Middle frontal gyrus (tissue), 1 donor: ENCODE measurements at regions not wholly inside any gene's neighbourhood (a gene's known extent, or its start where the extent isn't known, plus 50 kb on each side); places are given as distances from the start of the nearest gene placed in this dataset.
"Not testable (repeated sequence)": the region's sequence is repeated elsewhere in the genome, so short reads cannot be mapped to it uniquely, and the experiment has no call there.

Source experiments
- DNase-seq: peaks from one replicate; pipeline ENCODE4 v3.0.0-alpha.2; 2015; ENCODE audit warnings: low spot score; ENCODE audit errors: extremely low spot score

GRCh38 chr3:147669077-147669476, 259.9 kb downstream of the ZIC1 start:
- DNase-seq = no peak

GRCh38 chr3:147672035-147672434, 262.9 kb downstream of the ZIC1 start:
- DNase-seq = no peak

DNA sequence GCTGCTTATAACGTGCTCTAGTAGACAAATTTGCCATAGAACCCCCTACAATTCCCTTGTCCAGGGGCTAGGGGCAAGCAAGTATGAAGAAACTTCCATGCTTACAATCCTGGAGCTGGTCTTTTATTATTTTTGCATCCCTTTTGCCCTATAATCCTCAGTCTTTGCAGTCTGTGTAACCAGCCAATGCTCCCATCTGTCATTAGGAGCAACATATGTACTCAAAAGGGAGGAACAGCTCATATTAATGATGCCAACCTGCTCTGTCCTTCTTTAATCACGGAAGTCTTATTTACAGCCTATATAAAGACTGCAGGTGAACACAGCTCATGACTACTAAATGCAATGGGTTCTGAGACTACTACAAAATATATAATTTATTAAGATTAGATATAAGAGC, 263.3 kb downstream of the ZIC1 start:
- DNase-seq = no peak

DNA sequence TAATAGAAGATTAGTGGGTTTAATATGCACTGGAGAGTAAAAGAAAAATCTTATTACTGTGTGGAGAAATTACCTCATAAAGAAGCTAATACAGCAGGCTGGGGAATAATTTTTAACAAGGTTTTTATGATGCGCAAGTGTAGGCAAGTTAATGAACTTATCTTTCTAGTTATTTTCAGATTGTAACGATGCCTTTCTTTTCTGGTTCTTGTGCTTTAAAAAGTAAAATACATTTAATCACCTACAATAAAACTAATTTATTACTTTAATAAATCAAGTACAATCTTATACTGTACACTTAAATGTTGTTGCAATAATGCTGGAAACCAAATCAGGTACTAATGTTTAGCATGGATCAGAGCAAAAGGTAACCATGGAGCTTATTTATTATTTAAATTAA, 266.6 kb downstream of the ZIC1 start:
- DNase-seq = no peak

- no peak for DNase-seq
These were observed 271.8 kb downstream of the ZIC1 start for GRCh38 chr3:147680837-147681483.

DNA sequence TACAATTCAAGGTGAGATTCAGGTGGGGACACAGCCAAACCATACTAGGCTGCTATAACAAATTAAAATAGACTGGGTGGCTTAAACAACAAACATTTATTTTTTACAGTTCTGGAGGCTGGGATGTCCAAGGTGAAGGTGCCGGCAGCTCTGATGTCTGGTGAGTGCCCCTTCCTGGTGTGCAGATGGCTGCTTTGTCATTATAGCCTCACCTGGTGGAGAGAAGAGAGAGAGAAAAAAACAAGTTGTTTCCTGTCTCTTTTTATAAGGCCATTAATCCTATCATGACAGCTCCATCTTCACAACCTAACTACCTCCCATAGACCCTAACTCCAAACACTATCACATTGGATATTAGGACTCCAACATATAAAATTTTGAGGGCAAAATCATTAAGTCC, 279.7 kb downstream of the ZIC1 start:
- no peak for DNase-seq

GRCh38 chr3:147699175-147699838, 290.1 kb downstream of the ZIC1 start:
- no peak for DNase-seq

GRCh38 chr3:147701195-147701594, 292.0 kb downstream of the ZIC1 start:
- no peak for DNase-seq

- no peak for DNase-seq
These were observed 293.3 kb downstream of the ZIC1 start for GRCh38 chr3:147702509-147702908.

GRCh38 chr3:147705651-147706051, 296.5 kb downstream of the ZIC1 start:
- DNase-seq = no peak

DNA sequence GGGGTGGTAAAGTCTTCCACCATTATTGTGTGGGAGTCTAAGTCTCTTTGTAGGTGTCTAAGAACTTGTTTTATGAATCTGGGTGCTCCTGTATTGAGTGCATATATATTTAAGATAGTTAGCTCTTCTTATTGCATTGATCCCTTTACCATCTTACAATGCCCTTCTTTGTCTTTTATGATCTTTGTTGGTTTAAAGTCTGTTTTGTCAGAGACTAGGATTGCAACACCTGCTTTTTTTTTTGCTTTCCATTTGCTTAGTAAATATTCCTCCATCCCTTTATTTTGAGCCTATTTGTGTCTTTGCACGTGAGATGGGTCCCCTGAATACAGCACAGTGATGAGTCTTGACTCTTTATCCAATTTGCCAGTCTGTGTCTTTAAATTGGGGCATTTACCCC, 301.6 kb downstream of the ZIC1 start:
- DNase-seq = not testable (repeated sequence)

DNA sequence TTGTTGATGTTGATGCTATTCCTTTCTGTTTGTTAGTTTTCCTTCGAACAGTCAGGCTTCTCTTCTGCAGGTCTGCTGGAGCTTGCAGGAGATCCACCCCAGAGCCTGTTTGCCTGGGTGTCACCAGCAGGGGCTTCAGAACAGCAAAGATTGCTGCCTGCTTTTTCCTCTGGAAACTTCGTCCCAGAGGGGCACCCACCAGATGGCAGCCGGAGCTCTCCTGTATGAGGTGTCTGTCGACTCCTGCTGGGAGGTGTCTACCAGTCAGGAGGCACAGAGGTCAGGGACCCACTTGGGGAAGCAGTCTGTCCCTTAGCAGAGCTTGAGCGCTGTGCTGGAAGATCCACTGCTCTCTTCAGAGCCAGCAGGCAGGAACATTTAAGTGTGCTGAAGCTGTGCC, 303.2 kb downstream of the ZIC1 start:
- DNase-seq = no peak

- DNase-seq = not testable (repeated sequence)
These were observed 303.6 kb downstream of the ZIC1 start for GRCh38 chr3:147712758-147713157.

DNA sequence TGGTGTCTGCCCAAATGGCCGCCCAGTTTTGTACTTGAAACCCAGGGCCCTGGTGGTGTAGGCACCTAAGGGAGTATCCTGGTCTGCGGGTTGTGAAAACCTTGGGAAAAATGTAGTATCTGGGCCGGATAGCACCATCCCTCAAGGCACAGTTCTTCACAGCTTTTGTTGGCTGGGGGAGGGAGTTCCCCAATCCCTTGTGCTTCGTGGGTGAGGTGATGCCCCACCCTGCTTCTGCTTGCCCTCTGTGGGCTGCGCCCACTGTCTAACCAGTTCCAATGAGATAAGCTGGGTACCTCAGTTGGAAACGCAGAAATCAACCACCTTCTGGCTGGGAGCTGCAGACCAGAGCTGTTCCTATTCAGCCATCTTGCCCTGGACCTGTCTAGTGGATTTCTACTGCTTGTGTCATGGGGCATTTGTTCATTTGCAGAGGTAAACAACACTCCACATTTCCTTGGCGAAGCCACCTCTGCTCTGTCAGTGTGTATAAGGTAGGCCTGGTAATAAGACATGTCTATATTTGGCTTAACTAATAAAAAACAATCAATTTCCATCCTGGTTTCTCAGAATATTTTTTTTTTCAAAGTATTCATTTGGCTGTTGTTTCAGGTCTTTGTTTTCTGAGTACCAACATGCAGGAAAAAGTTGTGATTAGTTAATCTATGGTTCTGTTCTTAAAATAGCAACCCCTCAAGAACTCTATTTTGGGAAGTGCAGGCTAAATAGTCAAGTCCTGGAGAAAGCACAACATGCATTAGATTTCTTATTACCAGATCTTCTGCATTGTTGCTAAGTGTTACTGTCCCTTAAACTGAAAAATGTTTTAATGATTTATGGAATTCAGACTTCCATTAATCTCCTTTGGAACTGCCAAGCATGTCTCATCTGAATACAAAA, 304.3 kb downstream of the ZIC1 start:
- no peak for DNase-seq

GRCh38 chr3:147729641-147730040, 320.5 kb downstream of the ZIC1 start:
- no peak for DNase-seq

DNA sequence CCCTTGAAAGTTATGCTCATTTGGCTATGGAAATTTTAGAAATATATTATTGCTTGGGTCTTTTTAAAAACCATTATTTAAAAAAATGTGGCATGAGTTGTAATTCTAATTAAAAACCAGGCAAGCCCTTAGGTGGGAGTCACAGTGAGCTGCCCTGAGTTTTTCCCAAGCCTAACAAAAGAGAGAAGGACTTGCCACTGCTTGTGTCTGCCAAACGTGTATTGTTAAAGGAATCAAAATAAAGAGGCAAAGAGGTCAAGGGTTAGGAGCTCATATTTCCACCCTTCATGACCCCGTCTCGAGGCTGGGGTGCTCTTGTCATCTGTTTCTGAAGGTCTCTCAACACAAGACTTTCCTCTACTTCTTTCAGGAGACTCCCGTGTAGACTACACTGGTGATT, 321.1 kb downstream of the ZIC1 start:
- no peak for DNase-seq

GRCh38 chr3:147733217-147733616, 324.1 kb downstream of the ZIC1 start:
- DNase-seq = no peak

- DNase-seq = no peak
These were observed 326.5 kb downstream of the ZIC1 start for GRCh38 chr3:147735616-147736015.

- no peak for DNase-seq
These were observed 327.1 kb downstream of the ZIC1 start for GRCh38 chr3:147736226-147736625.

- no peak for DNase-seq
These were observed 328.2 kb downstream of the ZIC1 start for GRCh38 chr3:147737376-147737775.

DNA sequence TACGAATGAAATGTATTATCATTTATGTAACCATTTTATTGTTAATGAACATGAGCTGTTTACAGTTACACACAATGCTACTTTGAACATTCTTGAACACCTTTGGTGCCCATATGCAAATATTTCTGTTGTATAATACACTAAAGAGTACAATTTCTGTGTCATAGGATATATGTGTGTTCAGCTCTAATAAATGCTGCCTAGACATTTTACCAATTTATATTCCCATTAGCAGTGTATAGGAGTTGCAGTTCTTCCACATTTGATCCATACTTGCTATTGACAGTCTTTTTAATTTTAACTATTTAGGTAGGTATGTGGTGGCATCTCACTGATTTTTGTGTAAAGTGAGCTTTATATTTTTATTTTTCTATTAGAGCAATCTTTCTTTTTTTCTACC, 331.8 kb downstream of the ZIC1 start:
- DNase-seq = no peak

- DNase-seq = no peak
These were observed 335.8 kb downstream of the ZIC1 start for GRCh38 chr3:147744967-147745366.
